Kidney (tissue), 13 donors: ENCODE measurements at regions not wholly inside any gene's neighbourhood (a gene's known extent, or its start where the extent isn't known, plus 50 kb on each side); places are given as distances from the start of the nearest gene placed in this dataset.
A peak's percentile ranks its signal among the peaks of the same experiment; 100 is the strongest.

Source experiments
- DNase-seq, 5 donors: peaks; one replicate each; pipeline ENCODE4 v3.0.0-alpha.2; 2013 to 2020
- FAIRE-seq: peaks from 2 replicates; lab custom pipeline; 2012; peaks lifted over from hg19 to GRCh38; lab: Jason Lieb, UNC
- H3K27ac ChIP-seq, 2 donors: one replicate each; pipeline ENCODE4 v1.7.0; 2013; ENCODE audit warnings: low read depth in 2 of 2, low read length in 2 of 2, inconsistent platforms in 1 of 2
- H3K27me3 ChIP-seq: one replicate; pipeline ENCODE4 v1.7.1; 2013; ENCODE audit warnings: low read length, inconsistent platforms; ENCODE audit not compliant: control insufficient read depth, insufficient read depth
- H3K36me3 ChIP-seq, 3 donors: one replicate each; pipeline versions ENCODE4 v1.7.0 to v1.7.1; 2013; ENCODE audit warnings: low read length in 3 of 3, control low read depth in 1 of 3, inconsistent platforms in 1 of 3; ENCODE audit not compliant: insufficient read depth in 3 of 3, control insufficient read depth in 2 of 3
- H3K4me1 ChIP-seq, 3 donors: one replicate each; pipeline versions ENCODE4 v1.7.0 to v1.7.1; 2013; ENCODE audit warnings: low read length in 3 of 3, inconsistent platforms in 1 of 3, low read depth in 1 of 3; ENCODE audit not compliant: control insufficient read depth in 2 of 3, insufficient read depth in 2 of 3
- H3K4me3 ChIP-seq, 3 donors: one replicate each; pipeline versions ENCODE4 v1.7.0 to v1.8.1; 2013; ENCODE audit warnings: low read length in 3 of 3, control low read depth in 1 of 3, inconsistent platforms in 1 of 3
- H3K9ac ChIP-seq, 3 donors: one replicate each; pipeline versions ENCODE4 v1.7.0 to v1.7.1; 2013; ENCODE audit warnings: low read length in 3 of 3, control low read depth in 1 of 3, inconsistent platforms in 1 of 3
- H3K9me3 ChIP-seq, 3 donors: one replicate each; pipeline versions ENCODE4 v1.7.0 to v1.7.1; 2013; ENCODE audit warnings: low read length in 3 of 3, control low read depth in 1 of 3, inconsistent platforms in 1 of 3; ENCODE audit not compliant: control insufficient read depth in 2 of 3, insufficient read depth in 1 of 3
- intact Hi-C: fragments of 100-400 bp; cut with DNase I; formaldehyde crosslinking; loops from one replicate; pipeline ENCODE4 v1.11.1; 2022
- TF ChIP-seq, protein P1 (sequence below): IDR thresholded peaks from 3 replicates; pipeline ENCODE4 v1.5.1; 2012; ENCODE audit warnings: mild to moderate bottlenecking, moderate library complexity, borderline replicate concordance; ENCODE audit not compliant: insufficient read depth; ENCODE audit errors: extremely low read depth
- donor health status: control.
- donor health status: control.
- donor health status: control.
- donor health status: control.
- donor health status: control.
- donor health status: DM: yes; HTN: yes; CAD: no.
- donor health status: Normal renal cell carcinoma (clear cell type).

DNA sequence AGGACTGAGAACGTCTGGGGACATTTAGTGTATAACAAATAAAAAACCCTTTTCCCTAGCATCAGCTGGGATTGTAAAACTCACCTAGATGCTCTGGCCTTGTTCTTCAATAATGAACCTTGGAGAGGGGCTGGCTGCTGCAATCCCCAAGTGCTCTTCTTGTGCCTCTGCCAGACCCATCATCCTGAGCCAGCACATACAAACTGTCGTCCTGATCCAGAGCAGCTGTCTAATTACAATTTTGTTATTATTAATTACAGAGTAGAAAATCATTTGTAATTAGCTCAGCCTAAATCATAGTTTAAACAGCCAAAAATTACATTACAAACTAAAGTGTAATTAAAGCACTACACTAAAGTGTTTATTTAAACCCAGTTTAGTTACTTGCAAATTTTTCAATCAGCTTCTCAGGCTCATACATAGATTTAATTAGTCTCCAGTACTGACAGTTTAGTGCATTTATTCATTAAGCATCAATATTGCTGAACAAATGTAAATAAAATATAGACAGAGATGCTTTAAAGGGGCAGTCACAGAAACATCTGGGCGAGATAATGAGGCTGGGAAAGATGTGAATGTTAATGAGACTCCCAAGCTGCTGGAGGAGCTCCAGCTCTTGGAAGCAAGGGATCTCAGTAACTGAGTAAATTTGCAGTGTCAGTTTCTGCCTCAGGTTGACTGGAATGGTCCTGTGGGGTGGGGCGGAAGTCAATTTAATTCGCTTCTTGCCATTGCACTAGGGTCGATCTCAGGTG is 632.3 kb upstream of the TLE4 start:
- Histone ChIP-seq H3K27ac (no peak overlapping the region), H3K4me3 (no peak overlapping the region), H3K9ac (no peak overlapping the region), H3K36me3 (no peaks in the 10 kb centered on the region), H3K4me1 (no peaks in the 10 kb centered on the region), H3K9me3 (no peaks in the 10 kb centered on the region), H3K27me3 (no peaks in the 10 kb centered on the region)
- TF ChIP-seq, protein P1, sequence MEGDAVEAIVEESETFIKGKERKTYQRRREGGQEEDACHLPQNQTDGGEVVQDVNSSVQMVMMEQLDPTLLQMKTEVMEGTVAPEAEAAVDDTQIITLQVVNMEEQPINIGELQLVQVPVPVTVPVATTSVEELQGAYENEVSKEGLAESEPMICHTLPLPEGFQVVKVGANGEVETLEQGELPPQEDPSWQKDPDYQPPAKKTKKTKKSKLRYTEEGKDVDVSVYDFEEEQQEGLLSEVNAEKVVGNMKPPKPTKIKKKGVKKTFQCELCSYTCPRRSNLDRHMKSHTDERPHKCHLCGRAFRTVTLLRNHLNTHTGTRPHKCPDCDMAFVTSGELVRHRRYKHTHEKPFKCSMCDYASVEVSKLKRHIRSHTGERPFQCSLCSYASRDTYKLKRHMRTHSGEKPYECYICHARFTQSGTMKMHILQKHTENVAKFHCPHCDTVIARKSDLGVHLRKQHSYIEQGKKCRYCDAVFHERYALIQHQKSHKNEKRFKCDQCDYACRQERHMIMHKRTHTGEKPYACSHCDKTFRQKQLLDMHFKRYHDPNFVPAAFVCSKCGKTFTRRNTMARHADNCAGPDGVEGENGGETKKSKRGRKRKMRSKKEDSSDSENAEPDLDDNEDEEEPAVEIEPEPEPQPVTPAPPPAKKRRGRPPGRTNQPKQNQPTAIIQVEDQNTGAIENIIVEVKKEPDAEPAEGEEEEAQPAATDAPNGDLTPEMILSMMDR: no peak
- peak in 1 of 5 donors; percentile 40 for DNase-seq
- intact Hi-C loops: no loop called here
- FAIRE-seq: no peak

DNA sequence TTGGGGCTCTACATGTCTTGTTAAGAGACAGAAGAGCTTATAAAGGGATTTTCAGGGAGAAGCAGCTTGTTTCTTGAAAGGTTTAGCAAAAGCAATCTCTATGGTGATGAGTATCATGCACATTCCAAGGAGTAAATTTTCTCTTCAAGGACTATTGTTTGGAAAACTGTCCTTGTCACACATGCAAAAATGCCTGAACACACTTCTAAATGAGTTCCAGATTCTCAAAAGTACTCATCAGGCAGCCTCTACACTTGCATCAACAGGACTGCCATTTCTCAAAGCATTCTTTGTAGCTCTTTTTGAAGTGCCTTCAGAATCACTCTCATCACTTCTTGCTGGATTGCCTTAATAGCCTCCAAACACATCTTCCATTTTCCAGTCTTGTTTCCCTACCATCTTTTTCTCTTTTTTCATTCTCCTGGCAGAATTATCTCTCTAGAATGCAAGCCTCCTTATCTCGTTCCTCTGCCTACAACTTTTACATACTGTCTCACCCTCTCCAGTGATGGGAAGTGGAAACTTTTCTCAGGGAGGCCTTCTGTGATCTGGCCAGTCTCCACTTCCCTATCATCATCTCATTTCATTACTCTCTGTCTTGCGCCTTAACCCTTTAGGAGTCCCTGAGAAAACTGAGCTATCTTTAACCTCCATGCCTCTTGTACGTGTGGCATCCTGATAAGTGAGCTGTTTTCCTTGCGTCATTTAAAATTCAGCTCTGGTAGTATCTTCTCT is 631.5 kb upstream of the TLE4 start:
- intact Hi-C loops: no loop called here
- H3K9ac ChIP-seq: no peak overlapping the region
- H3K4me3 ChIP-seq: no peak overlapping the region
- no peak overlapping the region for H3K27ac ChIP-seq
- no peaks in the 10 kb centered on the region for H3K36me3 ChIP-seq
- FAIRE-seq: no peak
- no peaks in the 10 kb centered on the region for H3K27me3 ChIP-seq
- DNase-seq: no peak
- H3K4me1 ChIP-seq: no peaks in the 10 kb centered on the region
- TF ChIP-seq, protein P1: no peak
- H3K9me3 ChIP-seq: no peaks in the 10 kb centered on the region

DNA sequence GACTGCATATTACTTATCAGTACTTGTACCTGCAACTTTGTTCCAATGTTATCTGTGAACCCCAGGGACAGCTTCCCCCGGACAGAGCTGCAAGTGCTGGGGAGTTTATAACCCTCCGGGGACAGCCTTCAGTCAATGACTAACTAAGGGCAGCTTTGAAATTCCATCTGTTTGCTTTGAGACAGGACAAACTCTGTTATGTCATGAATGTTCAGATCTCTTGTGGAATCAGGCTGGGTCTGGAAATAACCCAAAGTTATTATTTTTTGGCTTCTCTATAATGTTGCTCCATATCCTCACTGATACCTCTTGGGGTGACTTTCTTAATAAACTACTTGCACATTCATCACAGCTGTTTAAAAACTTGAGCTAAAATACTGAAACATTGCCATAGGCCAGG is 617.5 kb upstream of the TLE4 start:
- H3K27ac ChIP-seq: no peak overlapping the region
- H3K36me3 ChIP-seq: no peaks in the 10 kb centered on the region
- H3K9ac ChIP-seq: no peak overlapping the region
- no peak for DNase-seq
- TF ChIP-seq, protein P1: no peak
- H3K27me3 ChIP-seq: no peaks in the 10 kb centered on the region
- no peak overlapping the region for H3K4me3 ChIP-seq
- H3K9me3 ChIP-seq: peaks cover 0 to 5% (median 0%) of the 10 kb centered on the region in 3 donors
- no peaks in the 10 kb centered on the region for H3K4me1 ChIP-seq
- intact Hi-C loops: no loop called here
- FAIRE-seq: no peak
